ENCODE measurements at regions not wholly inside any gene's neighbourhood (a gene's known extent, or its start where the extent isn't known, plus 50 kb on each side); places are given as distances from the start of the nearest gene placed in this dataset.
A peak's percentile ranks its signal among the peaks of the same experiment; 100 is the strongest.
"Not testable (repeated sequence)": the region's sequence is repeated elsewhere in the genome, so short reads cannot be mapped to it uniquely, and the experiment has no call there.

- DNase-seq (ENCODE audit: low read depth, low spot score); in situ Hi-C loops (cut with HindIII; ENCODE audit: low pct_unique_long_range_greater_than_20kb, low sequenced_read_pairs): not testable (repeated sequence)
These were observed 414.6 kb upstream of the GRIN3A start for GRCh38 chr9:102153081-102153480.

GRCh38 chr9:102135768-102136167, 397.3 kb upstream of the GRIN3A start:
- in situ Hi-C loops (cut with HindIII; ENCODE audit: low pct_unique_long_range_greater_than_20kb, low sequenced_read_pairs), result no loop called here
- DNase-seq (ENCODE audit: low read depth, low spot score), result no peak

GRCh38 chr9:102124465-102124864, 386.0 kb upstream of the GRIN3A start:
- DNase-seq (ENCODE audit: low read depth, low spot score), result no peak
- in situ Hi-C loops (cut with HindIII; ENCODE audit: low pct_unique_long_range_greater_than_20kb, low sequenced_read_pairs), result no loop called here

GRCh38 chr9:102114557-102114956, 376.1 kb upstream of the GRIN3A start:
- in situ Hi-C loops (cut with HindIII; ENCODE audit: low pct_unique_long_range_greater_than_20kb, low sequenced_read_pairs), result no loop called here
- no peak for DNase-seq (ENCODE audit: low read depth, low spot score)

- no peak for DNase-seq (ENCODE audit: low read depth, low spot score)
- in situ Hi-C loops (cut with HindIII; ENCODE audit: low pct_unique_long_range_greater_than_20kb, low sequenced_read_pairs), result no loop called here
These were observed 374.7 kb upstream of the GRIN3A start for GRCh38 chr9:102113191-102113590.

GRCh38 chr9:102106439-102106838, 368.0 kb upstream of the GRIN3A start:
- DNase-seq (ENCODE audit: low read depth, low spot score), result no peak
- in situ Hi-C loops (cut with HindIII; ENCODE audit: low pct_unique_long_range_greater_than_20kb, low sequenced_read_pairs), result no loop called here

GRCh38 chr9:102101723-102102122, 363.3 kb upstream of the GRIN3A start:
- no peak for DNase-seq (ENCODE audit: low read depth, low spot score)
- in situ Hi-C loops (cut with HindIII; ENCODE audit: low pct_unique_long_range_greater_than_20kb, low sequenced_read_pairs), result no loop called here

GRCh38 chr9:102087141-102087540, 348.7 kb upstream of the GRIN3A start:
- DNase-seq (ENCODE audit: low read depth, low spot score), result no peak

GRCh38 chr9:102085548-102085947, 347.1 kb upstream of the GRIN3A start:
- in situ Hi-C loops (cut with HindIII; ENCODE audit: low pct_unique_long_range_greater_than_20kb, low sequenced_read_pairs), result no loop called here
- DNase-seq (ENCODE audit: low read depth, low spot score), result no peak

More at GRCh38 chr9:102087141-102087540, 348.7 kb upstream of the GRIN3A start:
- in situ Hi-C loops (cut with HindIII; ENCODE audit: low pct_unique_long_range_greater_than_20kb, low sequenced_read_pairs), result no loop called here

GRCh38 chr9:102072059-102072764, 333.8 kb upstream of the GRIN3A start:
- in situ Hi-C loops (cut with HindIII; ENCODE audit: low pct_unique_long_range_greater_than_20kb, low sequenced_read_pairs), result no loop called here
- DNase-seq (ENCODE audit: low read depth, low spot score), result no peak

- no peak for DNase-seq (ENCODE audit: low read depth, low spot score)
These were observed 331.5 kb upstream of the GRIN3A start for GRCh38 chr9:102069969-102070368.

GRCh38 chr9:102054811-102055210, 316.4 kb upstream of the GRIN3A start:
- DNase-seq (ENCODE audit: low read depth, low spot score), result no peak

More at GRCh38 chr9:102069969-102070368, 331.5 kb upstream of the GRIN3A start:
- in situ Hi-C loops (cut with HindIII; ENCODE audit: low pct_unique_long_range_greater_than_20kb, low sequenced_read_pairs), result no loop called here

GRCh38 chr9:102049586-102050246, 311.3 kb upstream of the GRIN3A start:
- peak; percentile 9 for DNase-seq (ENCODE audit: low read depth, low spot score)

More at GRCh38 chr9:102054811-102055210, 316.4 kb upstream of the GRIN3A start:
- in situ Hi-C loops (cut with HindIII; ENCODE audit: low pct_unique_long_range_greater_than_20kb, low sequenced_read_pairs), result no loop called here

GRCh38 chr9:102047549-102047948, 309.1 kb upstream of the GRIN3A start:
- in situ Hi-C loops (cut with HindIII; ENCODE audit: low pct_unique_long_range_greater_than_20kb, low sequenced_read_pairs), result no loop called here
- no peak for DNase-seq (ENCODE audit: low read depth, low spot score)

More at GRCh38 chr9:102049586-102050246, 311.3 kb upstream of the GRIN3A start:
- in situ Hi-C loops (cut with HindIII; ENCODE audit: low pct_unique_long_range_greater_than_20kb, low sequenced_read_pairs), result no loop called here

GRCh38 chr9:102044133-102044532, 305.7 kb upstream of the GRIN3A start:
- DNase-seq (ENCODE audit: low read depth, low spot score), result no peak
- in situ Hi-C loops (cut with HindIII; ENCODE audit: low pct_unique_long_range_greater_than_20kb, low sequenced_read_pairs), result no loop called here

- no peak for DNase-seq (ENCODE audit: low read depth, low spot score)
- in situ Hi-C loops (cut with HindIII; ENCODE audit: low pct_unique_long_range_greater_than_20kb, low sequenced_read_pairs), result no loop called here
These were observed 299.6 kb upstream of the GRIN3A start for GRCh38 chr9:102038006-102038405.

GRCh38 chr9:102035929-102036328, 297.5 kb upstream of the GRIN3A start:
- DNase-seq (ENCODE audit: low read depth, low spot score), result no peak

GRCh38 chr9:102032614-102033013, 294.2 kb upstream of the GRIN3A start:
- DNase-seq (ENCODE audit: low read depth, low spot score), result no peak
- in situ Hi-C loops (cut with HindIII; ENCODE audit: low pct_unique_long_range_greater_than_20kb, low sequenced_read_pairs), result no loop called here

More at GRCh38 chr9:102035929-102036328, 297.5 kb upstream of the GRIN3A start:
- in situ Hi-C loops (cut with HindIII; ENCODE audit: low pct_unique_long_range_greater_than_20kb, low sequenced_read_pairs), result no loop called here

GRCh38 chr9:102000956-102001355, 262.5 kb upstream of the GRIN3A start:
- DNase-seq (ENCODE audit: low read depth, low spot score), result no peak
- in situ Hi-C loops (cut with HindIII; ENCODE audit: low pct_unique_long_range_greater_than_20kb, low sequenced_read_pairs), result no loop called here

Data from SK-MEL-5 (cell line).